Cardiac septum (tissue), 1 donor: ENCODE measurements at regions not wholly inside any gene's neighbourhood (a gene's known extent, or its start where the extent isn't known, plus 50 kb on each side); places are given as distances from the start of the nearest gene placed in this dataset.
"Not testable (repeated sequence)": the region's sequence is repeated elsewhere in the genome, so short reads cannot be mapped to it uniquely, and the experiment has no call there.

Experiments used
- DNase-seq: peaks from one replicate; pipeline ENCODE4 v3.0.0-alpha.2; 2020; ENCODE audit warnings: low spot score
- intact Hi-C: fragments of 100-400 bp; cut with DNase I; formaldehyde crosslinking; loops from one replicate; pipeline ENCODE4 v1.14.0; 2022
- donor health status: DM: no; HTN: no; CAD: no.

DNA sequence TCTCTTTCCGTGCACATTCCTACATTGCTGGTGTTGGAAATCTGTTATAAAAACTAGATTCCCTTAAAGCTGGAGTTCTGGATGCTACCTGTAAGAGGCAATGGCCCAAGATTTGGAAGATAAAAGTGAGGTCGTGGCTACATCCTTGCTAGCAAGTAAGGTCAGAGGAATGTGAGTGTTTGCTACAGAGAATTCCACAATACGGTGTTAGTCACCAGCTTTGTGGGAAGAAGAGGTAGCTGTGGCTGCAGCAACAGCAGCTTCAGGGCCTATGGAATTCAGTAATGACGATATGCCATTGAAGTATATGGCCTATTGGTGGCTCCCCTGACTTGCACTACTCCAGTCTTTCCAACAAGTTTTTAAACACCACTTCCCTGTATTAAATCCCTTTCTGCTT is 227.7 kb upstream of the TMEM260 start:
- no peak for DNase-seq

DNA sequence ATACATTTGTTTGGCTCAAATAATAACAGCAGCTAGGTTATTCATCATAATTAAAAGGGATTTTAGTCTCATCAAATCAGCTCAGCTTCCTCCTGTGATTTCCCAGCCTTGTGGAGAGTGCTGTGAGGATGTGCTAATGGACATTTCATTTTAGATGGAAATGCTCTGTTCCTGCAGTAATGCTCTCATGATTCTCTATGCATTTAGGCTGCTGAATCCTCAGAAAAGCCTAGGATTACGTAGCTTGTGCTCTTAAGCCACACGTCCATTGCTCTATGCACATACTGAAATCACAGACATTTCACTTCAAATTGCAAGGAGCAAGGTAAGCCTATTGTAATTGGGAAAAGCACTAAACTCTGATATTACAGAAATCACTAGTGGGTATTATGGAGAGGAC is 226.6 kb upstream of the TMEM260 start:
- intact Hi-C loops, result no loop called here

More for the DNA sequence above, 227.7 kb upstream of the TMEM260 start:
- intact Hi-C loops, result no loop called here

DNA sequence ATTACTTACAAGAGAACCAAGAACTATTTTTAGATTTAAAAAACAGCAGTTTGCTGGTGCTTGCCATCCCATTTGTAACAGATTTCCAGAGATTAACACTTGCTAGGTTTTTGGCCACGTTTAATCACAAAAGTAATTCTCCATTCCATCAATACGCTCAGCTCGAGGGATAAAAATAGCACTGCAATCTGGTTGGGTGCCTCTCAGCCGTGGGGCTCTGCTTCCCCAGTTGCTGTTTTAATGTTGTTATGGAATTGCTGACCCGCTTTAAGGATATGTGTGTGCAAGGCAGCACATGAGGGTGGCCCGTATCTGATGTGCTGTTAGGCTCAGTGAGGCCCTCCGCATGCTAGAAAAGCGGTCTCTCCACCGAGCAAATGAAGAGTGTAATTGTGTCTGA is 222.2 kb upstream of the TMEM260 start:
- intact Hi-C loops, result no loop called here
- DNase-seq, result no peak

More for the DNA sequence above, 226.6 kb upstream of the TMEM260 start:
- no peak for DNase-seq

DNA sequence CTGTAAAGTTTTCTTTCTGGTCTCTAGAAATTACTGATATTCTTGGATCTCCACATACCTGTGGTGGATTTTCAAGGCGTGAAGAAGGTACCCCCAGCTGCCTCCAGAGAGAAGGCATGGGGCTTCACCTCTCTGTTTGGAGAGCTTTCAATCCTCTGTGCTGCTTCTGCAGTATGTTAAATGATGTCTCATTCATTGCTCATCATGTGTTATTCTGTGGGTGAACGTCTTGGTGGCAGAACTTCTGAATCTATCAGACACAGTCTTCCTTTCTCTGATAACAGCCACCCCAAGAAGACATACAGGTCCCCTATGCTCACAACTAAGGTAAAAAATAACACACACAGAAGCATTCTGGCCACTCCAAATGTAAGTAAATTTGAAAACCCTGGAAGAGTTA is 221.3 kb upstream of the TMEM260 start:
- DNase-seq, result no peak
- intact Hi-C loops, result no loop called here

DNA sequence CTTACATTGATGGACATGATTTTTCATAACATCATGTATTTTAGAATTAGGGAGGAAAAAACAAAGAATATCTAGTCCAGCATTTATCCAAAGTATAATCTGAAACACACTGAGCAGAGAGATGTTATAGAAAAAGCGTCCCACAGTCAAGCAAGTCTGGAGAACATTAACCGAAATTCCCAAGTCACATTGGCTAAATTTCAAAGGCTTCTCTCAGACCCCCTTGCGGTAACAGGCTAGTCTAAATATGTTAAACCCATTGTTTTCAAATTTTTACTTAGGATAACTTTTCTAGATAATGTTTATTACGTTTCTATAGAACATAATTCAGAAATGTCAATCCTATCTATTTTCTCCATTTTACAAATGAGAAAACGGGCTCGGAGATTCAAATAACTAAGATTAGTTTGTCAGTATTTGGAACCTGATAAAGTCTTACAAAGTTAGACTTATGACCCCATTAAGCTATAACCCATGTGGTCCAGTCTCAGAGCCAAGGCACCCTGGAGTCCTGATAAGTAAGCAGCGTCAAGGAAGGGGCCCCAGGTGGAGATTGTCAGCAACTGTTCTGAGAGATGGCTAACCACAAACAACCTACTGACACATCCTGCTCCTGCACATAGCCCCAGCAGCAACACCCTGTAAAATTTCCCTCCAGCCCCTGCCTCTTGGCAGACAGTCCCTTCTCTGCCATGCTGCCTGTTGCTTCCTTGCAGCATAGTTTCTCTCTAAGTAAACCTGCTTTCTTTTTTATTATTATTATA is 220.6 kb upstream of the TMEM260 start:
- no peak for DNase-seq
- intact Hi-C loops, result no loop called here

DNA sequence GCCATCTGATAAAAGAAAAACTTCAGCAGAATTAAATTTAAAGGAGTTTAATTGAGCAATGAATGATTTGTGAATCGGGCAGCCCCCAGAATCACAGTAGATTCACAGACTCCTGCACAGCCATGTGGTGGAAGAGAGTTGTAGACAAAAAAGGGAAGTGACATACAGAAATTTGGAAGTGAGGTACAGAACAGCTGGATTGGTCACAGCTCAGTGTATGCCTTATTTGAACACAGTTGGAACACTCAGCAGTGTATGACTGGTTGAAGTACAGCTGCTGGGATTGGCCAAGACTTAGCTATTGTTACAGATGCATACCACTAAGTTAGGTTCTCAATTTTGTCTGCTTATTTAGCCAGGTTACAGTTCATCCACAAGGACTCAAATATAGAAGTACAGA is 213.9 kb upstream of the TMEM260 start:
- intact Hi-C loops, DNase-seq: not testable (repeated sequence)

DNA sequence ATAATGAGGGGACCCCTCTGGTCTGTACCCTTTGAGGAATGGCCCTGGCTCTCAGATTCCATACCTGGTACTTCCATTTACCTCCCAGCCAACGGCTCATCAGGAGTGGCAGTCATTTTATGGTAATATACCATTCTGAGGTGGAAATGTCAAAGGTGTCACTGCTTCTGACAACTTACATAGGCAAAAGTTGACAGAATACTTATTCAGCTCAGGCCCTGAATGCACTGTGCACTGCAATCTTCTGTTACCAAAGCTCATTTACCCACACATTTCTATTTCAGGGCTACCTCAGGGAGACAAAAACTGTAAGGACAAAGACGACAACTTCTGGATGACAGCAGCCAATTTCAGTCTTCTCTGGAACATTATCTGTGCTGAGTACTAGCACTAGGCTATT is 212.2 kb upstream of the TMEM260 start:
- DNase-seq, result no peak
- intact Hi-C loops, result no loop called here

DNA sequence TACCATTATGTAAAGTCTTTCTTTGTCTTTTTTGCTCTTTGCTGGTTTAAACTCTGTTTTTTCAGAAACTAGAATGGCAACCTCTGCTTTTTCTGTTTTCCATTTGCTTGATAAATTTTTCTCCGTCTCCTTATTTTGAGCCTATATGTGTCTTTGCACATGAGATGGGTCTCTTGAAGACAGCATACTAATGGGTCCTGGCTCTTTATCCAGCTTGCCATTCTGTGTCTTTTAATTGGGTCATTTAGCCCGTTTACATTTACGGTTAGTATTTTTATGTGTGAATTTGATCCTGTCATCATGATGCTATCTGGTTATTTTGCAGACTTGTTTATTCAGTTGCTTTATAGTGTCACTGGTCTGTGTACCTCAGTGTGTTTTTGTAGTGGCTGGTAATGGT is 207.9 kb upstream of the TMEM260 start:
- intact Hi-C loops, result no loop called here
- no peak for DNase-seq

DNA sequence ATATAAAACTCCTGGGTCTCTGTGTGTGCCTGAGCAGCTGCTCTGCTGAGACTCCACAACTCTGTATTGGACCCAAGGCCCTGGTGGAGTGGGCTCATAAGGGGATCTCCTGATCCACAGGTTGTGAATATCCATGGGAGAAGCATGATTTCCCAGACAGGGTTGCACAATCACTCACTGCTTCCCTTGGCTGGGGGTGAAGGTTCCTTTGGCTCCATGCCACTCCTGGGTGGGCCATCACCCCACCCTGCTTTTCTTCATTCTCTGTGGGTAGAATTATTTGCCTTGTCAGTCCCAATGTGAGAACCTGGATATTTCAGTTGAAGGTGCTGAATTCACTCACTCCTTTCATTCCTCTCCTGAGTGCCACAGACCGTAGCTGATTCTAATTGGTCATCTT is 205.2 kb upstream of the TMEM260 start:
- DNase-seq, result no peak
- intact Hi-C loops, result no loop called here

DNA sequence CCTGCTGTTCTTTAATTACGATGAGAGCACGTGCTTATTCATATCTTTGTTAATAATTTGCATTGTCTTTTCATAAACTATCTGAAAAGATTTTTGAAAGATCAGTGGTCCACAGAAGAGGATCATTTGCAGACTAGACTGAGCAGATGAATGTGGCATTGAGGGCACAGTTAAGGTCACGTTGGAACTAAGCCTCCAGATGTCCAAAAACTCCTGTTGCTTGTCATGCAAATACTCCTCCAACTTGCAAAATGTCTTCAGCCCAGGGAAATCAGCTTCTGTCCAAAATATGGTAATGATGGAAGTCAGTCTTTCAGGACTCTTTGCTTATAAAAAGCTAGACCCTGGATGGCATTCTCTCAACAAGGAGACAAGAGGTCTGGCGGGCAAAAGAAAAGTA is 201.6 kb upstream of the TMEM260 start:
- no peak for DNase-seq
- intact Hi-C loops, result no loop called here

DNA sequence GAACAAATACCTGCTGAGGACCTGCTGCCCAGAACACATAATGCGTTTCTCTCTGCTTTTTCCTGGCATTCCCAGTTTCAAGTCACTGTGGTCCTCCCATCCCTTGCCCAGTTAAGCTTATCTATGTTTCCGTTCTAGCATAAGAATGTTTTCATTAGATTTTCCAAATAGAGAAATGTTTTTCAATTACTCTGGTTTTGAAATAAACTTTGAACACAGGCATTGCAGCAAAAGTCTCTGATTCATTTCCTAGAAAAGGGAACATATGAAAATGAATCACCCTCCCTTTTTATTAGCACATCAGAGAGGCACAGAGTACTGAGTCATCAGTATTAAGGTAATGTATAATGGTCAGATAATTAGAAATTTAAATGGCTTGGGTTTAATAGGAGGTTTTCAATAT is 201.1 kb upstream of the TMEM260 start:
- intact Hi-C loops, result no loop called here

DNA sequence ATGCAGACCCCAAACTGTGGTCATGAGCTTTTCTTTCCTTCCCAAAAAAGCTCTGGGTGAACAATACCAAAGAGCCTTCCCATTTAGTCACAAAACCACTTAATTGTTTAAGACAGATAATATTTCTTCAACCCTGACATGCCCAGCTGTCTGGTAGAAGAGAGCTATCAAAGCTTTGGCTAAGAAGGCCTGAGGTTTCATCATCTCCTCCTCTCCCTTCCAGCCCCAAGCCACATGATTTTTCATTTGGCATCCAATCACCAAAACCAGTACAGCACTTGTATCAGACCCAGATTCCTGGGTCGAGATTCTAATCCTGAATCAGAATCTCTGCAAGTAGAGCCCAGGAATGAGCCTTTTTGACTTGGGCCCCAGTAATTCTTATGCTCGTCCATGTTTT is 199.6 kb upstream of the TMEM260 start:
- intact Hi-C loops, result no loop called here
- DNase-seq, result no peak

More for the DNA sequence above, 201.1 kb upstream of the TMEM260 start:
- DNase-seq, result no peak

DNA sequence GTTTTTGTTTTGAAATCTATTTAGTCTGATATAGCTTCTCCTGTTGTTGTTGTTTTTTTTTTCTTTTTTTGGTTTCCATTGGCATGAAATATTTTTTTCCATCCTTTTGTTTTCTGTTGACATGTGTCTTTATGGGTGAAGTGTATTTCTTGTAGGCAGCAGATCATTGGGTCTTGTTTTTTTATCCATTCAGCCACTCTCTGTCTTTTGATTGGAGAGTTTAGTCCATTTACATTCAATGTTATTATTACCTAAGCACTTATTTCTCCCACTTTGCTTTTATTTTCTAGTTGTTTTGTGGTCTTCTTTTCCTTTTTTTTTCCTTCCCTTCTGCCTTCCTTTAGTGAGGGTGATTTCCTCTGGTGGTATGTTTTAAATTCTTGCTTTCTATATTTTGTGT is 193.6 kb upstream of the TMEM260 start:
- no peak for DNase-seq
- intact Hi-C loops, result no loop called here

DNA sequence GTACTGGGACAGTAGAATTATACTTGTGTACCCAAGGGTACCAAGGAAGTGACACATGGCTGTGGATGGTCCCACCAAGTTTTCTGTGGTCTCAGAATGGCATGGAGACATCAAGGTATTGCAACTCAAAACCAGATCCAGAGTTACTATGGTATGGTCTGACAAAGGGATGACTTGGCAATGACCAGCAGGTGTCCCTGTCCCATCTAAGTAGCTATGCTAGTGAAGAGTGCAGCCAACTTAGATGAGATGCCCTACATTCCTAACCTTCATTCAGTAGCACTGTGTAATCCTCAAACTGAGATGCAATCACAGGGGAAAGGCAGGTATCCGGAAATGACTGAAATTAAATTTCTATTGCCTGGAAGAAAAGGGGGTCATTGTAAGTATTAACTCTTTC is 188.7 kb upstream of the TMEM260 start:
- intact Hi-C loops, result no loop called here
- DNase-seq, result no peak

DNA sequence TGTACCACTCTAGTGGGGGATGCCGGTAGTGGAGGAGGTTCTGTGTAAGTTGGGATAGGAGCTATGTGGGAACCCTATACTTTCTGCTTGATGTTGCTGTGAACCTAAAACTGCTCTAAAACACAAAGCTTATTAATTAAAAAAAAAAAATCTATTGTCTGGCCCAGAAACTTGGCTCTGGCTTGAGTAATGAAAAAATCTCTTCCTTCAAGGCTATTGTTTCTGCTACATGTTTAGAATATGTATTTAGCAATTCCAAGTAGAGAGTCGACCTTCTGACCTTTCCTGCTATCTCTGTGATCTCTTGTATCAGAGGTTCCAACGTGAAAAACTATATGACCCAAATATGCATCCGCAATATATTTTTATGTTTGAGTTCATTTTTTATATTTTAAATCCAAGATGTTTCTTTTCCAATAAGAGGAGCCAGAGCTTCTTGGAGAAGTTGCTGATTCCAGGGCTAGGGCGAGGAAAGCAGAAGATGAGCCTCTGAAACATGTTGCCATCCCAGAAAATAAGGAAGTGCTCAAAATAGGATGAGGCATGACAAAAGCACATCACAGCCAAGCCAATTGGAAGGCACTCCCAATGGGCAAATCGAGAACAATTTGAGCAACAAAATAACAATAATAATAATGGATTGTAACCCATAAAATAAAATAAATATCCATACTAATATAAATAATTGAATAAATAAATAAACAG is 184.6 kb upstream of the TMEM260 start:
- DNase-seq, result no peak
- intact Hi-C loops, result no loop called here

DNA sequence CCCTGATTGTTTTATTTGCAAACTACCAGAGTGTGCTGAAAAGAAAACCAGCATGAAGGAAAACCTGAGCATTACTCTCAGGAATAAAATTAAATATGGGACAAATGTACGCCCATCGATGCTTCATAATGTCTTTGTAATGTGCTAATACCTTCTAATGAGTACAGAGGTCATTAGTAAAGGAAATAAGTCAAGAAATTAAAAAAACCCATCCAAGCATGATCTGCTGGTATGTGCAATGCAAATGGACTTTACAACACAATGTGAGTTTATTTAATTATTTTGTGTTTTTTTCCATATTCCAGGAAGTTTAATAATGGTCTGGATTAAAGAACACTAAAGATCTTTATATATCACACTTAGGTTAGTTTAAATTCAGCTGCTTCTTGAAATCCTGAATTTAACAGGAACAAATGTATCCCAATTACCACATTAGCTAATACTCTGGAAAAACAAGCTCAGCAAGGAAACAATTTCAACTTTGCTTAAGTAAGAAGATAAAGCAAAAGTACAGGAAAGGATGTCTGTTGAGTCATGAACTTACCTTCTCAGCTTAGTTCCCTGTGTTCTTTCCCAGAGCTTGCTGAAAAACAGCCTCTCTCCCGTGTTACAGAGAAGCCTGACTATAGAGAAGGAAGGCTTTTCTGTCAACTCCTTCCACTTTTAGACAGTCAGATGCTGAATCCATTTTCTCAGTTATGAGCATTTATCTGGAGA is 179.3 kb upstream of the TMEM260 start:
- no peak for DNase-seq
- intact Hi-C loops, result no loop called here

DNA sequence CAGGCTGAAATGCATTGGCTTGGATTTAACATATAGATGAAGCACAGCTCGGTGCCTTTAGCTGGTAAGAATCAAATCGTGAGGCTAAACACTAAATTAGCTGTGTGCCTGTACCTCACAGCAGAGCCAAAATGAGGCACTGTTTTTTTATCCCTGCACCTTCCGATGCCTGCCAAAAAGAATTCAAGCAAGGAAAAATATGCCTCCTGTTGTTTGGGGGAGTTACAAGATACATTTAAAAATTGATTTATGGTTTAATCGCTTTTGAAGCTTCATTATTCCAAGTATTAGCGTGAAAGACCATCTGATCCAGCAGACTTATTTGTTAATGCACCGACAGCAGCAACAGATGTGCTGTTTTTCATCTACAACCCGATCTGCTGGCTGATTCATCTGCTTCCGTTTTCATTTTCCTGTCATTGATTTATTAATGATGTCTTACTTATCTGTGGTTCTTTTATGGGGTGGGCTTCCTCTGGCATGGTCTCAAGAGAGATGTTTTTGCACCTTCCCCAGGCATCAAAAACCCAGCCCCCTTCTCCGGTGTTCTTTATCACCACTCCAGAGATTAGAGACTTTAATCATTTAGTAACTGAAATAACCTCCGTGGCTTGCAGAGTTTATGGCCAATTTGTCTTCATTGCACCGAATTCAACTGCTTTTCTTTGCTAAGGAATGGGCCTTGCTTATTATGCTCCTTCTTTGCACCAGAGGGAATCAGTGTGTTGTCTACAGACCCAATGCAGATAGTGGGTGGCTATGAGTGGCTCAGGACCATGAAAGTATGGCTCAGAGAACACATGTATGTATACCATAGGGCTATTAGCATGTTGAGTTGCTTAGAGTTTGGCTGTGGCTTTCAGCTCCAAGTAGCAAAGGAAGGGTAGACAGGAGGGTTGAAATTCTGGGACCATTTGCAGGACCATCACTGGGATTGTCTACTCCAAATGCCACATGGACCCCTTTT is 166.8 kb upstream of the TMEM260 start:
- intact Hi-C loops, result no loop called here
- no peak for DNase-seq

DNA sequence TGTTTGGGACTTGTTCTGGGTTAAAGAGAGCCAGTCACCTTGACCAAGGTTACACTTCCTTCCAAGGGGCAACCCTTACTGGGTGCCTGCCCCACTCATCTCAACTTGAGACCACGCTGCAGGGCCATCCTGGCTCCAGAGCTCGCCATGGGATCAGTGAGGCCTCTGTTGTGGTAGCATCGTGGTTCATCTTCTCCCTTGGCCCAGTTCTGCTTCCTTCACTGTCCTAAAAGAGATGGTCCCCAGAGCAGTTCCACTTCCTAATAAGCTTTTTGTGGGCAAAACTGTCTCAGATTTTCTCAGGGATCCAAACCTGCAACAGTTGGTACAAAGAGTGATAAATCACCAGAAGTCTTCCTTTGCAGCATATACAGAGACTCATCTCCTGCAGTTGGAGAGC is 165.9 kb upstream of the TMEM260 start:
- intact Hi-C loops, result no loop called here
- no peak for DNase-seq

DNA sequence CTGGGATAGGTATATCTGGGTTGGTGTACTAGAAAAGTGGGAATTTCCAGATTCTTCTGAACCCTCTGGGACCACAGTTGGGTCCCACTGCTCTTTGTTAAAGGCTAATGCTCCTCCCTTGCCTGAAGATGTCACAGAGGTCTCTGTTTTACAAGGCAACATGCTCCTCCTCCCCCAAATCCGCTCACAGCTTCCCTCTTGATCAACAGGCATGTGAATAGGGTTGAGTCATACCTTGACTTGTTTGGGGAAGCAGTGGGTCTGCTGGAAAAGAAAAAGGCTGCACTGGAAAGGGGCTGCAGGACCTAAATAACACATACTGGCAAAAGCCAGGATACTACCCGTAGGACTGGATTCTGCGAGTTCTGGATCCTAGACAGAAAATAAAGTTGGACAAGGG is 165.4 kb upstream of the TMEM260 start:
- DNase-seq, result no peak
- intact Hi-C loops, result no loop called here

DNA sequence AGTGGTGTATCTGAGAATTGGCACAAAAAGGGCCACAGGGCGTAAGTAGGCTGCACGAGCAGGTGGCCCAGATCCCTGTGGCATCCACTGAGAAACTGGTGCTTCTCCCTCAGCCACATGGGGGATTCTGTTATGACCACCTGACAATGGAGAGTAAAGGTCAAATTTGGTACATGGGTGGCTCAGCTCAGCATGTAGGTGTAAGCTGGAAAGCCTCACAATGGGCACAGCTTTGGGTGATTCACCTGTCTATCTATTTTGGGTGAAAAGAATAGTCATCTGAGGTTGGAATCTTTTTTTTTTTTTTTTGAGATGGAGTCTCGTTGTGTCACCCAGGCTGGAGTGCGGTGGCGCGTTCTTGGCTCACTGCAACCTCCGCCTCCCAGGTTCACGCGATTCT is 163.4 kb upstream of the TMEM260 start:
- DNase-seq, result no peak
- intact Hi-C loops, result no loop called here
